ENCODE measurements at regions not wholly inside any gene's neighbourhood (a gene's known extent, or its start where the extent isn't known, plus 50 kb on each side); places are given as distances from the start of the nearest gene placed in this dataset.
A peak's percentile ranks its signal among the peaks of the same experiment; 100 is the strongest.
"Not testable (repeated sequence)": the region's sequence is repeated elsewhere in the genome, so short reads cannot be mapped to it uniquely, and the experiment has no call there.

DNA sequence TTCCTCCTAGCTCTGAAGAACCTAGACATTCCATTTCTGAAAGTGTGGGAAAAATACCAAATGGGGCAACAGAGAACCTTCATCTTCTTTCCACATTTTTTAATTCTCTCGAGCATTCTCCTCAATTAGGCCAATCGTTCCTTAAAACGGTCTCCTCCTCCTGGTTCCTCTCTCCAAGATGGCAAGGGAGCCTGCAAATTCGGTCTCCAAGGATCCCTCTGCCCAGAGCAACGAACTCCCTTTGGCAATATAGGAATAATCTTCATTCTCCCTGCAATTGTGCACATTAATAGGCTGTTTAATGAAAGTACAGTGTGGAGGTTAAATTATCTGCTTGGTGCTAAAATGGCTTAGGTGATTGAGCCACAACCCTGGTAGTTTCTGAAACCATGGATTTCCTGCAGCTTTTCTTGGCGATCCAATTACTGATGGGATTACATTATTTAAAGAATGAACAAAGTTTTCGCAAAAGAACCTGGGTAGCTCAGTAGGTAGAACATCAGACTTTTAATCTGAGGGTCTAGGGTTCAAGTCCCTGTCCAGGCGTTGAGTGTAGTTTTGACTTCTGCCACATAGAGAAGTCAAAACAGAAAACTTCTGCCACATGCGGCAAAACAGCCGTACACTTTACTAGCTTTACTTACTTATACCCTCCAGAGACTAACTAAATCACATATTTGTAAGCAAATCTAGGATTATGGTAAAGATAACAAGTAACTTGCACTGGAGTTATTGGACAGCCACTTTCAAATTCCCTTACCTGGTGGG is 102.9 kb upstream of the ZNF184 start:
- peak; percentile 19 for DNase-seq

DNA sequence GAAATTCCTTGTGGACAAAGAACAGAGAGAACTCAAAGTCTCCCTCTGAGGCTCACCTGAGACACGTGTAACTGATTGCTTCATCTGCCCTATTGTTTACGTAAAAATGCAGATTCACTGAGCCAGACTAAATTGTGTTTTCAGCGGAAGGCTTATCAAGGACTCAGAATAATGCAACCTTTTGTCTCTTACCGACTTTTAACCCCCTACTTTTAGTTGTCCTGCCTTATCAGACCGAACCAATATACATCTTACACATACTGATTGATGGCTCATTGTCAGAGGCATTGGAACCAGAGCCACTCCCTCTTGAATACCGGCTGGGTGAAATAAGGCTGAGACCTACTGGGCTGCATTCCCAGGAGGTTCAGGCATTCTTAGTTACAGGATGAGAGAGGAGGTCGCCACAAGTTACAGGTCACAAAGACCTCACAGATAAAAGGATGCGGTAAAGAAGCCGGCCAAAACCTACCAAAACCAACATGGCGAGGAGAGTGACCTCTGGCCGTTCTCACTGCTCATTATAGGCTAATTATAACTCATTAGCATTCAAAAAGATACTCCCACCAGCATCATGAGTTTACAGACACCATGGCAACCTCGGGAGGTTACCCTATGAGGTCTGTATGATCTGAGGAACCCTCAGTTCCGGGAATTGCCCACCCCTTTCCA is 95.5 kb upstream of the ZNF184 start:
- no peak for DNase-seq

DNA sequence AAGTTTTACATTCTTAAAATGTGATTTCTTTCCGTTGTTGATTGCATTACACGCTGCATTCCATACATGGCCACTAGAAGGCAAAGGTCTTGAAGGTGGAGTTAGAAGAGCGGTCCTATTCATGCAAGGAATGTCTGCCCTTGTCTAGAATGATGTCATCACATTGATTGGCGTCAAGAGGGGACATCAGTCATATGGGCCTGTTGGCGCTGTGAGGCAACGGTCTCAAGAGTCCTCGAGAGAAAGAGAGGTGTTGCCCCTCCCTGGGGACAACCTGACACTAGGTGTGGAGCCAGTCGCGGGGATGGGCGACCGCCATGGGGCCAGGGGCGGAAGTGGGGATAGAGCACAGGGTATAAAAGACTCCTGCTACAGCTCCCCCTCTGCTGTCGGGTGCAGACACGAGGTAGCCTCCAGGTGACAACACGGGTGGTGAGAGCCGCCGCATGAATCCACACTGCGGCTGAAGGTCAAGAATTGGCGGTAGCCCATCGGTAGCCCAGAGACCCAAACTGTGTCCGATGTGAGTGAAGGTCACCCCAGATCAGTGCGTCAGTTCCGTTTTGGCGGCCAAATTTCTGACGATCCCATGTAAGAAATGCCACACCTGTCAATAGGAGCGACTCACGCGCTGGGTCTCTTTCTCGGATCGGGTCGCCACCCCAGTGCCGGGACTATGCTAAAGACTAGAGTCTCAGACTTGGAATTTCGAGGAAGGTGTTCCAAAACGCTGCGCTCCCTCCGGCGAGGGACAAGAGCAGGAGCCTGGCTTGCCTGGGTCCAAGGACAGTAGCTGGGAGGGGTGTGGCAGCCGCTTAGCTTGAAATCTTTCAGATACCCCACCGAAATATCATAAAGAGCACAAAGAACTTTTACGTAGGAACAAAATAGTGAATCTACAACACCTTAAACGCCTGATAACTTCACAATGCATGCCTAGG is 93.2 kb upstream of the ZNF184 start:
- DNase-seq = no peak

DNA sequence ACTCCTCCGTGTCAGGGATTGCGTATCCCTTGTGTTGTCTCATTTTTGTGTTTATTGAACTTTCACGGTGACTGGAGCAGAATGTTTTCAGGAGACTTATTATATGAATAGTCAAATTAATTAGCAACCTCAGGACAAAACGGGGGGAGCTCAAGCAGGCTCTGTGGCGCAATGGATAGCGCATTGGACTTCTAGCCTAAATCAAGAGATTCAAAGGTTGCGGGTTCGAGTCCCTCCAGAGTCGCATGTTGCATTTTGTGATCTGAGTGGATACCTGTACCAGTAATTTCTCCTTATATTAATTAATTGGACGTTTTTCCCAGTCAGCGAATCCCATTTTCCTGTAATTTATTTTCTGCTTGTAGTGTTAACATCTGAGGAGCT is 89.1 kb upstream of the ZNF184 start:
- no peak for DNase-seq

DNA sequence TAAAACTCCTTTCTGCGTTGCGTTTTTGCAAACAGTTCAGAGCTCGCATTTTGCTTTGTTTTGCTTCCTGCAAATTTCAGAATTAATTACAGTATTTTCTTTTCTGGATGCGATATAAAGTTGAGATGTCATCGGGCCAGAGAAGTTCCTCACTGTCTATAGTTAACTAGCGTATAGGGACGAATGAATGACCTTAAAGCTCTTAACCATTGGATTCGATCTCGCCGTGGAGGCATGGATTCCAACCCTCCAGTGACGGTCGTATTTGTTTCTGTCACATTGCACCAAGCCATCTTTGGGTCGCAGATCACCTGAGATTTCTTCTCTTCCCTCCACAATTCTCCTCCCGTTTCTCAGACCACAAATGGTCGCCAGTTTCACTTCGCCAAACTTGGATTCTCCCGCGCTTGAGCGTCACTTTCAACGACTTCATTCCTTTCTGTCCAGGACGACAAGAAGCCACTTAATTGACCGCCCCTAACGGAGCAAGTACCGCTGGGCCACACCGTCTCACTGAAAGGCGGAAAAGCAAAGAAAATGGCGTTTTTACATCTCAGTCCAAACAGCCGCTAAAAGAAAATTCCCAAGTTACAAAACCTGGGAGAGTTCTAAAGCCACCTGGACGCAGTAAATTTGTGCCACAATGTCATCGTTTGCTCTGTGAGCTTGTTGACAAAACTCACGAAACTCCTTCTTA is 85.3 kb upstream of the ZNF184 start:
- no peak for DNase-seq

DNA sequence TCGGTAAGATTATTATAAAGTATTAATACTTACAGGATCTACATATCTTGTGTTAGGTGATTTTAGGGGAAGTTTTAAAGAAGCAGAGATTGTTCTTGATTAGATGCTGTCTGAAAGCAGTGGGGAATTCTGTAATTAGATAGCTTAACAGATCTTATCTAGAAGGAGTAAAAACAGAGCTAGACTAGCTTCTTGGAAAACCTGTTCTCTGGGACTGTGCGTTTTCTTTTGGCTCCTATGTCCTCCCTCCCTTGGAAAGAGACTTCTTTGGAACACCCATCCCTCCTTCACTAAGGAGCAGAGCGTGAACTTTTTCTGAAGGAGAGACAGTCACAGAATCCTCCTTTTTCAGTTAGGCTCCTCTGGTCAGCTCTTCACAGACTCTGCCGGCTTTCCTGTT is 83.5 kb upstream of the ZNF184 start:
- DNase-seq = no peak

DNA sequence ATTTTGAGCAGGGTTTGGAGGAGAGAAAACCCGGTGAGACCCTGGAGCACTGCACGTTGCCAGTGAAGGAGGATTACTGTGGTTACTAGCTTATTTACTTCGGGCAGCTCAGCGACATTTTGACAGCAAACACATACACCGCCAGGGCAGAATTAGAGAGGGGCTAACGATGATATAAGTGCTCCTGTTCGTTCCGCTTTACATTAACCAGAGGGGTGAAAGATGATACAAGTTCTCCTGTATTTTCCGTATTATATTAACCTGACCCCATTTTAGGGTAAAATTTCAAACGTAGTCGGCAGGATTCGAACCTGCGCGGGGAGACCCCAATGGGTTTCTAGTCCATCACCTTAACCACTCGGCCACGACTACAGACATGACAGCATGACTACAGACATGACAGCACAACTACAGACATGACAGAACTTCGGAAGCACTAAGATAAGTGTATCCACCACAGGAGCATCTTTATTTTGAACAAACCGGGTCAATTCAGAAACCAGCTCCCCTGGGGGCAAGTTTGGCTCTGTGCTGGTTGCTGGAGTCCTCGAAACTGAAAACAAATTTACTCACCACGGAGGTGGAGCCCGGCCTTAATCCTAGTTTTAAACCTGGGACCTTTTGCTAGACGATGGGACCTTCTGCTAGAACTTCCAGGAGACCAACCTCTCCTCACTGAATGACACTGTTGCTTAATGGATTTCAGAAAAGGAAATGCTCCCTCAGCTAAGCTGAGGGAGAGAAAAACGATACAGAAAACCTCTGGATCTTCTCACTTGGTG is 80.4 kb upstream of the ZNF184 start:
- peak; percentile 57 for DNase-seq

DNA sequence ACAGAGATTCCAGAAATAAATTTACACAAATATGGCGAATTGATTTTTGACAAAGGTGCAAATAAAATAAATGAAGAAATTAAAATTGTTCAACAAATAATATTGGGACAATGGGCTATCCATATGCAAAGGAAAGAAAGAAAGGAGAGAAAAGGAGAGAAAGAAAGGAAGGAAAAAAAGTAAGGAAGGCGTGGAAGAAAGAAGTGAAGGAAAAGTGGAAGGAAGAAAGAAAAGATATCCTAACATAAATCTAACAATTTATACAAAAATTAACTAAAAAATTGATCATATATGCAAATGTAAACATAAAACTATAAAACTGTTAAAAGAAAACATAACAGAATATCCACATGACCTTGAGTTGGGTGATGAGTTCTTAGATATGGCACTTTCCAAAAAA is 78.7 kb upstream of the ZNF184 start:
- DNase-seq = no peak

DNA sequence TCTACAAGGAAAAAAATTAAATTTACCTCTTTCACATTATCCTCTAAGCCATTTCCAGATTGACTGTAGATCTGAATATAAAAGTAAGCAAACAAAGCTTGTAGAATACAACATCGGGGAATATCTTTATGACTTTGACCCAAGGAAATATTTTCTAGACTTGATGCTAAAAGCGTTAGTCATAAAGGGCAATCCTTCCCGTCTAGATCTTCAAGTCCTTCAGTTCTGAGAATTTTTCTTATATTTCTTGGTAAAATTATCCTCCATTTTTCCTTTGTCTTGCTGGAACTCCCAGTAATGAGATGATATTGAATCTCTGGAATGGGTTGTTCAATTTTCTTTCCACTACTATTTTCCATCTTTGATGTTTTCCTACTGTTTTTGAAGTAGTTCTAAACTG is 77.8 kb upstream of the ZNF184 start:
- DNase-seq = no peak

DNA sequence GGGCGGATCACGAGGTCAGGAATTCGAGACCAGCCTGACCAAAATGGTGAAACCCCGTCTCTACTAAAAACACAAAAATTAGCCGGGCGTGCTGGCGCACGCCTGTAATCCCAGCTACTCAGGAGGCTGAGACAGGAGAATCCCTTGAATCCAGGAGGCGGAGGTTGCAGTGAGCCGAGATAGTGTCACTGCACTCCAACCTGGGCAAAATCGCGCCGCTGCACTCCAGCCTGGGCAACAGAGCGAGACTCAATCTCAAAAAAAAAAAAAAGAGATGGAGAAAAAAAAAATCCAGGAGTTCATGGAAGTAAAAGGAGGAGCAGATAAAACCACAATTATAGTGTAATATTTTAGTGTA is 76.3 kb upstream of the ZNF184 start:
- not testable (repeated sequence) for DNase-seq

DNA sequence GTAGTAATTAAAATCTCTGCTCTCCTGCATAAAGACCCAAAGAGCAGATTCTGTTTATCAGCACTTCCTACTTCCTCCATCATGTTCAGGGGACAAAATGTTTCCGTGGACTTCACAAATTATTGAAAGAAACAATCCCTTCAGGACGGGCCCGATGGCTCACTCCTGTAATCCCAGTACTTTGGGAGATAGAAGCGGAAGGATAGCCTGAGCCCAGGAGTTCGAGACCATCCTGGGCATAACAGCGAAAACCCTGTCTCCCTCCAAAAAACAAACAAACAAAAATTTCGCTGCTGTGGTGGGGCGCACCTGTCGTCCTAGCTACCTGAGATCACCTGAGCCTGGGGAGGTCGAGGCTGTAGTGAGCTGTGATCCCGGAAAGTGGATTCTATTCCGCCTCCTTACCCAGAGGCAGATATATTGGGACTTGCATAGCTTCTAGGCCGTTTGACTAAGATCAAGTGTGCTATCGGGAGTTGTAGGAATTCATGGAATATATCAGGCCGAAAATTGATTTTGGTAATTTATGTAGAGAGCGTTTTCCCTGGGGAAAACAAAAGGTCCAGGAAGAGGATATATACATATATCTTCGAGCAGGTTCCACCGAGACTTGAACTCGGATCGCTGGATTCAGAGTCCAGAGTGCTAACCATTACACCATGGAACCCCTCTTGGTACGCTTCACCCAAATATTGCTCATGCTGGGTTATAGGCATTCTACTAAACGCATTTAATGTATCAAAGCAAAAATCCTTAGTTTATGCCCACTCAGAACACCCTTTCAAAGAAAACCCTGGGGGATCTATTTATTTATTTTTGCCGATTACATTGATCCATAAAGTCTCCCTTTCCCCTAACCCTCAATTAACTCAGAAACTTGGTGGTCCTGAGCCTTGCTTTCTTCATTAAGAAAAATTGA is 74.5 kb upstream of the ZNF184 start:
- DNase-seq = peak; percentile 41

DNA sequence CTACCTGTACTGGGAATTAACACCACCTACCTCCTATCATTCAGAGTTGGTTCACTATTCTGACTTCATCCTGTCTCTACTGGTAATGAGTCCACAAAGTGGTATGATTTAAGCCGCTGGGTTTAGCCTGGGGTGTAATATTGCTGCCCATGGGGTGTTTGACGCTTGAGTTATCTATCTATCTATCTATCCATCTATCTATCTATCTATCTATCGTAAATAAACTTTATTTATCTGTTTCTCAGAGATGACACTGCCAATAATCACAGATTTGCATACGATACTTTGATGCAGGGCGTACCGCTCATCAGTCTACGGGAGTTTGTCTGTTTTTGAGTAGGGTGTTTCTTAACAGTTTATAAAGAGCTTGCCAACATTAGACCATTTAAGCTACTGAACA is 73.6 kb upstream of the ZNF184 start:
- DNase-seq = no peak

DNA sequence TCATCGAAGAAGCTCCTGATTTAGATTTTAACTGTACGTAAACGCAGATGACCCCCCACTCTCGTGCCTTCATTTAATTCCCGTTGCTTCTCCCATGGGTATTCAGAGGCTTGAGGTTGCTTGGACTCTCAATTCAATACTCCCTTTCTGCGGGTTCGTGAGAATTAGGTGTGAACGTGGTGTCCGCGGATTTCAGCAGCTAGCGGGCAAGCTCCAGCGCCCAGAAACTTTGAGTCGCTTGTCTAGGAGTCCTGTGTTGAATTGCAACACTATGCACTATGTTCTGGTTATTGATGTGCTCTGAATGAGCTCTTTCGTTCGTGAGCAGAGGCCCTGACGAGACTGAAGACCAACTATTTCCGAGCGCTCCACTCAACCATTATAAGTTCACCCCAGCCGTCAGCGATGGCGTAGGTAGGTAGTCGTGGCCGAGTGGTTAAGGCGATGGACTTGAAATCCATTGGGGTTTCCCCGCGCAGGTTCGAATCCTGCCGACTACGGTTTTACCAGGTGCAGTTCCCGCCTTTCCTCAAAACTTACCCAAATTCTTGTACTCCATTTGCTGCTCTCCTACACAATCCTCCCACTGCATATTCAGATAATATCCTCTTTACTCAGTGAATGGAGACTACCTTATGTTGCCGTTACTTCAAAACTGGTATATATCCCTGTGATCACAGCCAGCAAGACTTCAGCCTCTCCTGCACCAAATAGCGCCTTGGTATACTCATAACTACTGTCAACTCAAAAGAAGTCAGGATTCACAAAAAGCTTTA is 72.6 kb upstream of the ZNF184 start:
- DNase-seq = peak; percentile 77

DNA sequence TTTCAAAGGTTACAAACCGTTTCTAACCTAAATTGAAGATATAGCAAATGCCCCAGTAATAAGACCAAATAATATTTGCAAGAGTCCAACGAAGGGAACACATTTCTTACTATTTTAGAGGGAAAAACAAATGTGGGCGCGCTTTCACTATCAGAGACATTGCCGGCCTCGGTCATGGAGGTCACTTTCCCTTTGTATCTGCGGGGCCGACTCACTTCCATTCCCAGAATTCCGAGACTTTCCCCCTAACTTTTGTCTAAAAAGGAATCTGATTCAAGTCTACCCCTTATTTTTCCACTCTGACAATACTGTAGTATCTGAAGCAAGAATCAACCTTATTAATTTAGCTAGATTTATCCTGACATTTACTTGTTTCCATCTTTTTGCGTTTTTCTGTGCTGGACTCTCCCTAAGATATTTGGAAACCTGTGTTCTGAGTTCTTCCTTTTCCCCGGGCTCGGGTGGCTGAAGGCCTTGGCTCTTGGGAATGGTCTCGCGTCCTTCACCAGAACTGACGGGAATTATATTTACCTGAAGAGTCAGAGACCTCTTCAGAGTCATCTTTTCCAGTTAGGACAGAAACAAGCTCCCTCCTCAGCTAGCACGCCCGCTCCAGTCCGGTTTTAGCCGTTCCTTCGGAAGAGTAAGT is 71.8 kb upstream of the ZNF184 start:
- no peak for DNase-seq

DNA sequence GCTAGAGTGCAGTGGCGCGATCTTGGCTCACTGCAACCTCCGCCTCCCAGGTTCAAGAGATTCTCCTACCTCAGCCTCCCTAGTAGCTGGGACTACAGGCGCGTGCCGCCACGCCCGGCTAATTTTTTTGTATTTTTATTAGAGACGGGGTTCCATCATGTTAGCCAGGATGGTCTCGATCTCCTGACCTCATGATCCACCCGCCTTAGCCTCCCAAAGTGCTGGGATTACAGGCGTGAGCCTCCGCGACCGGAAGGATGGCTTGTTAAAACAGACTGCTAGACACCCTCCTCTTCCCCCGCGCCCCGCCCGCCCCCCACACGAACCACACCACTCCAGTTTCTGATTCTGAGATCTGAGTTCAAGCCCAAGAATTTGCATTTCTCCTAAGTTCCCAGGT is 71.2 kb upstream of the ZNF184 start:
- not testable (repeated sequence) for DNase-seq

DNA sequence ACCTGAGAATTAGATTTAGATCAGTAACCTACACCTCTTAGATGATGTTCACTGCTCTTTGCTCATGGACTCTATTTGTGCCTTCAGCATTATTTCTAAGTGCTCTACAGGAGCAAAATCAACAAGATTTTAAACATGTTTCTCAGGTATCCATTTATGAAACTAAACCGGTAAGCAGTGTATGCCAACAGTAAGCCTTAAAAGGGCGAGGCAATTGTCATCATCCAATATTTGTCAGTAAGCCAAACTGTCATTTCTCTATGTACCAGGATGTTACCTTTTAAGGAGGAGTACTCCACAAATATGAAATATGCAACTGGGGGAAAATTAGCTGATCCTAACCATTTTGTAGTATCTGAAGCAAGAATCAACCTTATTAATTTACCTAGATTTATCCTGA is 69.6 kb upstream of the ZNF184 start:
- DNase-seq = no peak

DNA sequence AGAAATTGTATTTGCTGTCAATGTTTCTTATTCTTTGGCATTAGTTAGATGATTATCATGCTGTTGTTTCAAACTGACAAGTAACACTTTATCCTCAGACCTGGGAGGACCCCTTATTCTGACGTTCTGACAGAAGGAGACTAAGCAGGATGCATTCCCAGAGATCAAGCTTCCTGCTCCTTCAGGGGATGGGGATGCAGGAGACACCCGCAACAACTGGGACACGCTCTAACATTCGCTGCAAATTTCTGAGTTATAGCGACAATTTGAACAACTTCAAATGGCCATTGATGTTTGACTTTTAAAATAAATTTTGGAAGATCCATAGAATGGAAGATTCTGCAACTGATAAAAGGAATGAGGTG is 69.0 kb upstream of the ZNF184 start:
- no peak for DNase-seq

DNA sequence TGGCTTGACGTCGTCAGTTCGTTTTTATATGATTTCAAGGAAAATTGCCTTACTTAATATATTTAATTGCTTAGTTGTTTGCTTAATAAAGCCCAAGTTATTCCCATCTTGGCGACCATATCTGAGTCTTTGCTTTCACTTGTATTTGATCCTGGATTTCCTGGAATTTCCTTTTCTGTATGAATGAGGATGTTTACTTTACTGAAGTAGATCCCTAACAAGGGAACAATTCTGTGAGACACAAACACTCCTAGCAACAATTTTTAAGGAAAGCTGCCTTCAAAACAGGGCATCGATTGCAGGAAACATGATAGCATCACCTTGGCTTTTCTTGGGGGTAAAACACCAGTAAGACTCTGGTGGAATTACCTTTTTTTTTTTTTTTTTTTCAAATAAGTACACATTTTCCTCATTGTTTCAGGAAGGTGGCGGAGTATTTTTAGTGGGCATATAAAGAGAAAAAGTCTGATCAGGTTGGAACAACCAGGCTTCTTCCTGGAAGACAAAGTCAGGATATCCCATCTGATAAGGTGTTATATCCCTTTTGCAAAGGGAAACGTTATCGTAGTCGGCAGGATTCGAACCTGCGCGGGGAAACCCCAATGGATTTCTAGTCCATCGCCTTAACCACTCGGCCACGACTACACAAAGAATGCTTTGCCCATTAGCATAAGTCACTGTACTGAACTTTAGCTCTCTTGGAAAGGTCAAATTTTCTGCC is 68.5 kb upstream of the ZNF184 start:
- peak; percentile 58 for DNase-seq

DNA sequence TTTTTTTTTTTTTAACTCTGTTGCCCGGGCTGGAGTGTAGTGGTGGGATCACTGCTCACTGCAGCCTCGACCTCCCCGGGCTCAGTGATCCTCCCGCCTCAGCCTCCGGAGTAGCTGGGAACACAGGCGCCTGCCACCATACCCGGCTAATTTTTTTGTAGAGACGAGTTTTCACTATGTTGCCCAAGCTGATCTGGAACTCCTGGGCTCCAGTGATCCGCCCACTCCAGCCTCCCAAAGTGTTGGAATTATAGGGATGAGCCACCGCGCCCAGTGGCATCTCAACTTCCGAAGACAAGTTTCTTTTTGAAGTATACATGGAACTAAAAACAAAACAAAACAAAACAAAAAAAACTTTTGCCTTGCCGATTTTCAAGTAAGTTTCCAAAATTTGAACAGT is 66.6 kb upstream of the ZNF184 start:
- no peak for DNase-seq

Measured in NCI-H226 (cell line).